HepG2 (cell line): ENCODE measurements at regions not wholly inside any gene's neighbourhood (a gene's known extent, or its start where the extent isn't known, plus 50 kb on each side); places are given as distances from the start of the nearest gene placed in this dataset.
A peak's percentile ranks its signal among the peaks of the same experiment; 100 is the strongest.

Source experiments
- ATAC-seq: fragments of 200-7000 bp; cut with Tn5 transposase; 3 replicates; pipeline ENCODE4 v1.9.1; 2020; ENCODE audit warnings: mild to moderate bottlenecking, moderate library complexity
- BruUV-seq: library from RNA; stranded (reverse); fragments of 400-500 nt; replicated peaks from 2 replicates; lab custom pipeline; 2021; lab: Mats Ljungman, UMichigan
- CTCF ChIA-PET: fragments of 300-600 bp; formaldehyde crosslinking; extraction: SDS; loops from one replicate; lab custom pipeline; 2021; ENCODE audit warnings: low total read pairs, inconsistent platforms, low intra/inter-chr PET ratio; lab: Yijun Ruan, JAX
- POLR2A ChIA-PET: fragments of 350-600 bp; sonication (Branson Sonifier 250); formaldehyde crosslinking; loops from one replicate; lab custom pipeline; 2020; ENCODE audit warnings: antibody characterized with exemption, inconsistent platforms; lab: Yijun Ruan, JAX
- DNase-seq: peaks from one replicate; pipeline ENCODE4 v3.0.0-alpha.2; 2015; ENCODE audit warnings: low spot score
- FAIRE-seq: peaks from 3 replicates; lab custom pipeline; 2011; peaks lifted over from hg19 to GRCh38; lab: Jason Lieb, UNC
- H2AFZ ChIP-seq: one replicate; pipeline ENCODE4 v1.6.1; 2011; ENCODE audit warnings: low read length, inconsistent platforms
- H3K27ac ChIP-seq: fragments of 300-600 bp; 3 replicates; pipeline ENCODE4 v1.8.0; 2011; ENCODE audit warnings: mixed run types, mild to moderate bottlenecking, mixed read lengths, low read length, inconsistent platforms; ENCODE audit not compliant: insufficient read depth; ENCODE audit errors: extremely low read length
- H3K27me3 ChIP-seq, 2 experiments: fragments of 200-600 bp in 1 of 2; 2 replicates in 1 of 2; 3 replicates in 1 of 2; pipeline versions ENCODE4 v1.6.0 to v1.8.0; 2011; ENCODE audit warnings: low read length in 2 of 2, mild to moderate bottlenecking in 2 of 2, moderate library complexity in 2 of 2, inconsistent platforms in 1 of 2; ENCODE audit not compliant: insufficient read depth in 2 of 2, control insufficient read depth in 1 of 2
- H3K36me3 ChIP-seq, 2 experiments: fragments of 200-600 bp in 1 of 2; replicated peaks in 1 of 2; 2 replicates in 1 of 2; 3 replicates in 1 of 2; pipeline versions ENCODE4 v1.5.1 to v1.8.0; 2011; ENCODE audit warnings: low read length in 2 of 2, inconsistent platforms in 1 of 2; ENCODE audit not compliant: insufficient read depth in 2 of 2, control insufficient read depth in 1 of 2
- H3K4me1 ChIP-seq: 2 replicates; pipeline ENCODE4 v1.5.1; 2012; ENCODE audit warnings: low read length, inconsistent platforms; ENCODE audit not compliant: insufficient read depth
- H3K4me2 ChIP-seq: 2 replicates; pipeline ENCODE4 v1.6.0; 2011; ENCODE audit warnings: low read depth, low read length, inconsistent platforms
- H3K4me3 ChIP-seq, 3 experiments: fragments of 200-600 bp in 1 of 3; sonication (generic), shearing (Covaris generic) in 1 of 3; replicated peaks in 1 of 3; 2 replicates each; pipeline ENCODE4 v1.5.1; 2011 to 2016; ENCODE audit warnings: low read length in 3 of 3, inconsistent platforms in 2 of 3, low read depth in 2 of 3, mild to moderate bottlenecking in 2 of 3, control low read depth in 1 of 3, mixed read lengths in 1 of 3; ENCODE audit not compliant: insufficient read depth in 1 of 3
- H3K79me2 ChIP-seq: one replicate; pipeline ENCODE4 v1.6.1; 2011; ENCODE audit warnings: low read length, inconsistent platforms; ENCODE audit not compliant: insufficient read depth
- H3K9ac ChIP-seq: 2 replicates; pipeline ENCODE4 v1.6.0; 2011; ENCODE audit warnings: mild to moderate bottlenecking, low read depth, low read length, inconsistent platforms; ENCODE audit not compliant: insufficient read depth
- H3K9me3 ChIP-seq: 2 replicates; pipeline ENCODE4 v1.5.1; 2012; ENCODE audit warnings: mild to moderate bottlenecking, low read length
- H4K20me1 ChIP-seq: 2 replicates; pipeline ENCODE4 v1.6.0; 2011; ENCODE audit warnings: inconsistent platforms, mild to moderate bottlenecking, low read length, moderate library complexity; ENCODE audit not compliant: insufficient read depth
- DNMT1 ChIP-seq: sonication (generic); formaldehyde crosslinking; IDR thresholded peaks from 2 replicates; pipeline ENCODE4 v1.5.1; 2020; ENCODE audit warnings: mild to moderate bottlenecking, missing genetic modification reagents
- MAFG ChIP-seq: sonication (generic); formaldehyde crosslinking; IDR thresholded peaks from 2 replicates; pipeline ENCODE4 v1.5.1; 2020; ENCODE audit warnings: mild to moderate bottlenecking, missing genetic modification reagents
- NCOR1 ChIP-seq: fragments of 200-600 bp; sonication (generic); IDR thresholded peaks from 2 replicates; pipeline ENCODE4 v1.7.0; 2017; ENCODE audit warnings: antibody characterized with exemption, low read length, borderline replicate concordance
- SOX13 ChIP-seq, 3 experiments: fragments of 450-650 bp in 1 of 3; sonication (generic) in 1 of 3; formaldehyde crosslinking in 1 of 3; IDR thresholded peaks in 2 of 3; conservative IDR thresholded peaks in 1 of 3; 2 replicates each; pipeline versions ENCODE4 v1.5.0 to v1.6.1; 2016 to 2020; ENCODE audit warnings: antibody characterized with exemption in 1 of 3, mild to moderate bottlenecking in 1 of 3, missing compliant biosample characterization in 1 of 3, missing genetic modification reagents in 1 of 3, moderate library complexity in 1 of 3
- SOX6 ChIP-seq, 2 experiments: fragments of 450-650 bp in 1 of 2; sonication (generic) in 1 of 2; formaldehyde crosslinking in 1 of 2; IDR thresholded peaks; 2 replicates each; pipeline versions ENCODE4 v1.4.0 to v1.6.1; 2017 to 2020; ENCODE audit warnings: antibody characterized with exemption in 1 of 2, mild to moderate bottlenecking in 1 of 2, missing genetic modification reagents in 1 of 2
- USF2 ChIP-seq, 2 experiments: sonication (generic) in 1 of 2; formaldehyde crosslinking in 1 of 2; IDR thresholded peaks; 2 replicates each; pipeline versions ENCODE4 v1.5.1 to v1.6.1; 2011 to 2020; ENCODE audit warnings: borderline replicate concordance in 1 of 2, low read depth in 1 of 2, low read length in 1 of 2, mild to moderate bottlenecking in 1 of 2, missing genetic modification reagents in 1 of 2, moderate library complexity in 1 of 2
- ZNF121 ChIP-seq: sonication (generic); formaldehyde crosslinking; IDR thresholded peaks from 2 replicates; pipeline ENCODE4 v1.5.0; 2020; ENCODE audit warnings: mild to moderate bottlenecking, missing genetic modification reagents
- WGBS: methylation state at CpG from one replicate; pipeline ENCODE4 v1.1.6; 2017; ENCODE audit warnings: low lambda C conversion rate; 5-methylcytosine and 5-hydroxymethylcytosine counted together
- in situ Hi-C: cut with HindIII; loops from 2 replicates; pipeline ENCODE4 v1.10.0; 2017; ENCODE audit warnings: low pct_unique_long_range_greater_than_20kb; ENCODE audit not compliant: extremely low pct_ligation_motif_present
- intact Hi-C: fragments of 100-400 bp; cut with micrococcal nuclease; formaldehyde crosslinking; loops from one replicate; pipeline ENCODE4 v1.10.0; 2022; ENCODE audit not compliant: unreplicated experiment
- TF ChIP-seq, protein P1 (sequence below): sonication (generic); formaldehyde crosslinking; IDR thresholded peaks from 2 replicates; pipeline ENCODE4 v1.9.0; 2021; ENCODE audit warnings: mild to moderate bottlenecking, missing genetic modification reagents

GRCh38 chr3:144221761-144222160 lies 250.1 kb downstream of the DIPK2A start:
- 2% methylated on average over 3 of the region's 3 CpGs for WGBS
- intact Hi-C loops (no loop called here), in situ Hi-C loops (no loop called here)
- FAIRE-seq (no peak), DNase-seq (no peak), ATAC-seq (no peak)
- H3K9ac ChIP-seq: no peak overlapping the region
- H3K4me3 ChIP-seq: no peak overlapping the region
- CTCF ChIA-PET: no interaction called here
- peaks cover 14% of the 10 kb centered on the region for H3K9me3 ChIP-seq
- H3K4me1 ChIP-seq: no peaks in the 10 kb centered on the region
- H4K20me1 ChIP-seq: no peaks in the 10 kb centered on the region
- no peak overlapping the region for H3K4me2 ChIP-seq
- H3K27ac ChIP-seq: no peak overlapping the region
- no peaks in the 10 kb centered on the region for H3K36me3 ChIP-seq
- TF ChIP-seq USF2 (IDR thresholded peaks at IDR 0.05; ENCODE audit: low read depth, low read length) (no peak), USF2 (CRISPR knock-in tag; IDR thresholded peaks at IDR 0.05; ENCODE audit: borderline replicate concordance) (no peak), DNMT1 (no peak), MAFG (CRISPR knock-in tag) (no peak), NCOR1 (no peak), ZNF121 (CRISPR knock-in tag) (no peak)
- TF ChIP-seq, all 625 proteins: peak for 0
- no peaks in the 10 kb centered on the region for H3K79me2 ChIP-seq
- no TSS peak for BruUV-seq
- no peaks in the 10 kb centered on the region for H3K27me3 ChIP-seq
- H2AFZ ChIP-seq: no peak overlapping the region
- POLR2A ChIA-PET: no interaction called here

DNA sequence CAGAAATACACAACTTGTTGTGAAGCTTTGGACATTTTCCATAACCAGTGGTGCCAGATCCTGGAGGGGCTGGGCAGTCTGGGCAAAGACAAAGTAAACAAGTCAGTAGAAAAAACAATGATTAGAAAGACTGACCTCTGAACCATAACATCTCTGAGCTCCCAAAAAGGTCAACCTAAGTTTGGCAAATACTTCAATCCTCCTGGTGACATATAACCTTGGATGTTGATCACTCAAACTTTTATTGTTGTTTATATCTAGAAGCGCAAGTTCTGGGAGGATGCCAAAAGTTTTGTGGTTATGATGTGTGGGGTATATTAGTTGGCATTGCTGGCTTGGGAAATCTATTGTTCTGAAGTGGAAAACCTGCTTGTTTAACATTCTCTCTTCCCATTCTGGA lies 257.7 kb downstream of the DIPK2A start:
- Histone ChIP-seq H3K4me1 (no peaks in the 10 kb centered on the region; the same call in 1 of the 2 replicates), H3K27ac (no peak overlapping the region), H3K9ac (no peak overlapping the region), H3K9me3 (0 out of 2 replicates have a peak, but pooled peaks cover 4% of the 10 kb centered on the region), H3K79me2 (no peaks in the 10 kb centered on the region), H4K20me1 (no peaks in the 10 kb centered on the region), H3K27me3 (no peaks in the 10 kb centered on the region), H2AFZ (no peak overlapping the region), H3K4me3 (no peak overlapping the region), H3K4me2 (no peak overlapping the region), H3K36me3 (no peaks in the 10 kb centered on the region)
- in situ Hi-C loops (no loop called here), intact Hi-C loops (no loop called here)
- DNase-seq (peak; percentile 6), FAIRE-seq (no peak), ATAC-seq (no peak)
- POLR2A ChIA-PET: no interaction called here
- BruUV-seq: no TSS peak
- 0% methylated on average over 1 of the region's 1 CpG for WGBS
- CTCF ChIA-PET: no interaction called here
- TF ChIP-seq SOX13 (IDR thresholded peaks at IDR 0.05) (no peak), SOX13 (CRISPR knock-in tag; conservative IDR thresholded peaks at IDR 0.05 in 1 of 2, IDR thresholded peaks at IDR 0.05 in 1 of 2) (0 out of 4 replicates have a peak, but pooled peaks of 1 of the 2 experiments have one; percentile 9), SOX6 (IDR thresholded peaks at IDR 0.05) (no peak), SOX6 (CRISPR knock-in tag; IDR thresholded peaks at IDR 0.05) (peak; percentile 32; the same call in 1 of the 2 replicates)
- TF ChIP-seq, protein P1, sequence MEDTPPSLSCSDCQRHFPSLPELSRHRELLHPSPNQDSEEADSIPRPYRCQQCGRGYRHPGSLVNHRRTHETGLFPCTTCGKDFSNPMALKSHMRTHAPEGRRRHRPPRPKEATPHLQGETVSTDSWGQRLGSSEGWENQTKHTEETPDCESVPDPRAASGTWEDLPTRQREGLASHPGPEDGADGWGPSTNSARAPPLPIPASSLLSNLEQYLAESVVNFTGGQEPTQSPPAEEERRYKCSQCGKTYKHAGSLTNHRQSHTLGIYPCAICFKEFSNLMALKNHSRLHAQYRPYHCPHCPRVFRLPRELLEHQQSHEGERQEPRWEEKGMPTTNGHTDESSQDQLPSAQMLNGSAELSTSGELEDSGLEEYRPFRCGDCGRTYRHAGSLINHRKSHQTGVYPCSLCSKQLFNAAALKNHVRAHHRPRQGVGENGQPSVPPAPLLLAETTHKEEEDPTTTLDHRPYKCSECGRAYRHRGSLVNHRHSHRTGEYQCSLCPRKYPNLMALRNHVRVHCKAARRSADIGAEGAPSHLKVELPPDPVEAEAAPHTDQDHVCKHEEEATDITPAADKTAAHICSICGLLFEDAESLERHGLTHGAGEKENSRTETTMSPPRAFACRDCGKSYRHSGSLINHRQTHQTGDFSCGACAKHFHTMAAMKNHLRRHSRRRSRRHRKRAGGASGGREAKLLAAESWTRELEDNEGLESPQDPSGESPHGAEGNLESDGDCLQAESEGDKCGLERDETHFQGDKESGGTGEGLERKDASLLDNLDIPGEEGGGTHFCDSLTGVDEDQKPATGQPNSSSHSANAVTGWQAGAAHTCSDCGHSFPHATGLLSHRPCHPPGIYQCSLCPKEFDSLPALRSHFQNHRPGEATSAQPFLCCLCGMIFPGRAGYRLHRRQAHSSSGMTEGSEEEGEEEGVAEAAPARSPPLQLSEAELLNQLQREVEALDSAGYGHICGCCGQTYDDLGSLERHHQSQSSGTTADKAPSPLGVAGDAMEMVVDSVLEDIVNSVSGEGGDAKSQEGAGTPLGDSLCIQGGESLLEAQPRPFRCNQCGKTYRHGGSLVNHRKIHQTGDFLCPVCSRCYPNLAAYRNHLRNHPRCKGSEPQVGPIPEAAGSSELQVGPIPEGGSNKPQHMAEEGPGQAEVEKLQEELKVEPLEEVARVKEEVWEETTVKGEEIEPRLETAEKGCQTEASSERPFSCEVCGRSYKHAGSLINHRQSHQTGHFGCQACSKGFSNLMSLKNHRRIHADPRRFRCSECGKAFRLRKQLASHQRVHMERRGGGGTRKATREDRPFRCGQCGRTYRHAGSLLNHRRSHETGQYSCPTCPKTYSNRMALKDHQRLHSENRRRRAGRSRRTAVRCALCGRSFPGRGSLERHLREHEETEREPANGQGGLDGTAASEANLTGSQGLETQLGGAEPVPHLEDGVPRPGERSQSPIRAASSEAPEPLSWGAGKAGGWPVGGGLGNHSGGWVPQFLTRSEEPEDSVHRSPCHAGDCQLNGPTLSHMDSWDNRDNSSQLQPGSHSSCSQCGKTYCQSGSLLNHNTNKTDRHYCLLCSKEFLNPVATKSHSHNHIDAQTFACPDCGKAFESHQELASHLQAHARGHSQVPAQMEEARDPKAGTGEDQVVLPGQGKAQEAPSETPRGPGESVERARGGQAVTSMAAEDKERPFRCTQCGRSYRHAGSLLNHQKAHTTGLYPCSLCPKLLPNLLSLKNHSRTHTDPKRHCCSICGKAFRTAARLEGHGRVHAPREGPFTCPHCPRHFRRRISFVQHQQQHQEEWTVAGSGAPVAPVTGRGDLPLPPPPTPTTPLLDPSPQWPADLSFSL (CRISPR knock-in tag): no peak
